Neural progenitor cell (in vitro differentiated cells): ENCODE measurements at regions not wholly inside any gene's neighbourhood (a gene's known extent, or its start where the extent isn't known, plus 50 kb on each side); places are given as distances from the start of the nearest gene placed in this dataset.

ENCODE experiments used
- CTCF ChIP-seq: fragments of 200-600 bp; sonication (generic); IDR thresholded peaks from 2 replicates; pipeline ENCODE4 v1.5.1; 2017; ENCODE audit warnings: antibody characterized with exemption, mild to moderate bottlenecking
- EZH2 ChIP-seq: fragments of 200-600 bp; sonication (generic); IDR thresholded peaks from 2 replicates; pipeline ENCODE4 v1.6.1; 2017; ENCODE audit warnings: antibody characterized with exemption, mild to moderate bottlenecking, moderate library complexity
- EZH2phosphoT487 ChIP-seq: fragments of 200-600 bp; sonication (generic); IDR thresholded peaks from 2 replicates; pipeline ENCODE4 v1.6.1; 2017; ENCODE audit warnings: antibody characterized with exemption

- TF ChIP-seq CTCF (no peak), EZH2 (no peak), EZH2phosphoT487 (no peak)
Observed at GRCh38 chr17:34502426-34502825, 77.0 kb upstream of the TMEM132E start.
